HG03196 (cell line): ENCODE measurements at regions not wholly inside any gene's neighbourhood (a gene's known extent, or its start where the extent isn't known, plus 50 kb on each side); places are given as distances from the start of the nearest gene placed in this dataset.

ENCODE experiments used
- ATAC-seq: cut with Tn5 transposase; IDR thresholded peaks from one replicate; pipeline ENCODE4 v1.9.1; 2021; ENCODE audit not compliant: unreplicated experiment

- ATAC-seq = no peak
These were observed 151.3 kb downstream of the MAF start for GRCh38 chr16:79449067-79449769.

- no peak for ATAC-seq
These were observed 156.0 kb downstream of the MAF start for GRCh38 chr16:79444572-79444971.

- no peak for ATAC-seq
These were observed 160.6 kb downstream of the MAF start for GRCh38 chr16:79439901-79440300.

GRCh38 chr16:79437764-79438751 is 162.5 kb downstream of the MAF start:
- no peak for ATAC-seq

GRCh38 chr16:79436885-79437284 is 163.7 kb downstream of the MAF start:
- no peak for ATAC-seq

- ATAC-seq = no peak
These were observed 165.8 kb downstream of the MAF start for GRCh38 chr16:79434771-79435170.

- ATAC-seq = no peak
These were observed 166.4 kb downstream of the MAF start for GRCh38 chr16:79434092-79434491.

GRCh38 chr16:79431923-79432322 is 168.6 kb downstream of the MAF start:
- no peak for ATAC-seq

GRCh38 chr16:79430191-79430678 is 170.3 kb downstream of the MAF start:
- ATAC-seq = no peak

GRCh38 chr16:79429381-79430190 is 171.0 kb downstream of the MAF start:
- ATAC-seq = no peak

- ATAC-seq = no peak
These were observed 173.9 kb downstream of the MAF start for GRCh38 chr16:79426663-79427062.

GRCh38 chr16:79422064-79422463 is 178.5 kb downstream of the MAF start:
- ATAC-seq = no peak

GRCh38 chr16:79421126-79421525 is 179.4 kb downstream of the MAF start:
- no peak for ATAC-seq

- ATAC-seq = no peak
These were observed 180.0 kb downstream of the MAF start for GRCh38 chr16:79420493-79420892.

- no peak for ATAC-seq
These were observed 181.4 kb downstream of the MAF start for GRCh38 chr16:79419148-79419547.

GRCh38 chr16:79417601-79418008 is 182.9 kb downstream of the MAF start:
- no peak for ATAC-seq

- no peak for ATAC-seq
These were observed 184.4 kb downstream of the MAF start for GRCh38 chr16:79415983-79416640.

- no peak for ATAC-seq
These were observed 187.7 kb downstream of the MAF start for GRCh38 chr16:79412783-79413225.

- no peak for ATAC-seq
These were observed 188.7 kb downstream of the MAF start for GRCh38 chr16:79411805-79412204.

GRCh38 chr16:79411357-79411756 is 189.2 kb downstream of the MAF start:
- no peak for ATAC-seq
